Islet of Langerhans (tissue), 1 donor: ENCODE measurements at regions not wholly inside any gene's neighbourhood (a gene's known extent, or its start where the extent isn't known, plus 50 kb on each side); places are given as distances from the start of the nearest gene placed in this dataset.
"Not testable (repeated sequence)": the region's sequence is repeated elsewhere in the genome, so short reads cannot be mapped to it uniquely, and the experiment has no call there.

Experiments used
- FAIRE-seq: peaks from one replicate; lab custom pipeline; 2011; peaks lifted over from hg19 to GRCh38; lab: Jason Lieb, UNC

GRCh38 chr12:131620946-131621681, 89.8 kb upstream of the SFSWAP start:
- no peak for FAIRE-seq

- FAIRE-seq: no peak
Observed at GRCh38 chr12:131621701-131622421, 89.0 kb upstream of the SFSWAP start.

GRCh38 chr12:131622422-131622955, 88.4 kb upstream of the SFSWAP start:
- FAIRE-seq: no peak

- FAIRE-seq: not testable (repeated sequence)
Observed at GRCh38 chr12:131623404-131624368, 87.2 kb upstream of the SFSWAP start.

GRCh38 chr12:131624369-131624739, 86.5 kb upstream of the SFSWAP start:
- not testable (repeated sequence) for FAIRE-seq

- FAIRE-seq: not testable (repeated sequence)
Observed at GRCh38 chr12:131624756-131625501, 86.0 kb upstream of the SFSWAP start.

- not testable (repeated sequence) for FAIRE-seq
Observed at GRCh38 chr12:131625966-131626722, 84.7 kb upstream of the SFSWAP start.

GRCh38 chr12:131627151-131628022, 83.5 kb upstream of the SFSWAP start:
- FAIRE-seq: not testable (repeated sequence)

- FAIRE-seq: no peak
Observed at GRCh38 chr12:131628023-131628740, 82.7 kb upstream of the SFSWAP start.

GRCh38 chr12:131628766-131629448, 82.0 kb upstream of the SFSWAP start:
- no peak for FAIRE-seq

- no peak for FAIRE-seq
Observed at GRCh38 chr12:131631230-131631629, 79.7 kb upstream of the SFSWAP start.

- FAIRE-seq: not testable (repeated sequence)
Observed at GRCh38 chr12:131631889-131632651, 78.8 kb upstream of the SFSWAP start.

GRCh38 chr12:131632652-131633023, 78.3 kb upstream of the SFSWAP start:
- FAIRE-seq: not testable (repeated sequence)

GRCh38 chr12:131633610-131634009, 77.3 kb upstream of the SFSWAP start:
- not testable (repeated sequence) for FAIRE-seq

GRCh38 chr12:131634037-131634436, 76.9 kb upstream of the SFSWAP start:
- no peak for FAIRE-seq

- not testable (repeated sequence) for FAIRE-seq
Observed at GRCh38 chr12:131635012-131635411, 75.9 kb upstream of the SFSWAP start.

- FAIRE-seq: no peak
Observed at GRCh38 chr12:131635491-131636122, 75.3 kb upstream of the SFSWAP start.
